IMR-90 (cell line): ENCODE measurements at regions not wholly inside any gene's neighbourhood (a gene's known extent, or its start where the extent isn't known, plus 50 kb on each side); places are given as distances from the start of the nearest gene placed in this dataset.

Experiments used
- ATAC-seq: fragments of 200-7000 bp; cut with Tn5 transposase; 2 replicates; pipeline ENCODE4 v1.9.1; 2020; ENCODE audit warnings: low read depth, mild to moderate bottlenecking, moderate library complexity
- BruUV-seq: library from RNA; stranded (reverse); fragments of 400-500 nt; replicated peaks from 2 replicates; lab custom pipeline; 2021; lab: Mats Ljungman, UMichigan
- CTCF ChIA-PET: fragments of 300-600 bp; formaldehyde crosslinking; extraction: SDS; loops from one replicate; lab custom pipeline; 2021; ENCODE audit warnings: antibody characterized with exemption; lab: Yijun Ruan, JAX
- POLR2A ChIA-PET: fragments of 300-600 bp; sonication (Branson Sonifier 250); formaldehyde crosslinking; loops from one replicate; lab custom pipeline; 2022; ENCODE audit warnings: antibody characterized with exemption; ENCODE audit not compliant: unreplicated experiment; lab: Charles Lee
- DNase-seq: peaks from one replicate; pipeline ENCODE4 v3.0.0; 2013
- H2AFZ ChIP-seq: replicated peaks from 2 replicates; pipeline ENCODE3; 2013; ENCODE audit warnings: low read length, mild to moderate bottlenecking; ENCODE audit not compliant: poor library complexity
- H2AK5ac ChIP-seq: 2 replicates; pipeline ENCODE4 v1.6.1; 2013; ENCODE audit warnings: low read depth, low read length, inconsistent platforms
- H2AK9ac ChIP-seq: replicated peaks from 2 replicates; pipeline ENCODE3; 2013; ENCODE audit warnings: mild to moderate bottlenecking, low read depth, low read length, moderate library complexity; ENCODE audit not compliant: poor library complexity
- H2BK120ac ChIP-seq: 2 replicates; pipeline ENCODE4 v1.6.1; 2013; ENCODE audit warnings: low read depth, low read length, inconsistent platforms
- H2BK15ac ChIP-seq: 3 replicates; pipeline ENCODE4 v1.6.1; 2013; ENCODE audit warnings: low read depth, low read length, inconsistent platforms
- H2BK20ac ChIP-seq: 2 replicates; pipeline ENCODE4 v1.6.1; 2013; ENCODE audit warnings: low read depth, mild to moderate bottlenecking, inconsistent platforms, low read length, moderate library complexity
- H2BK5ac ChIP-seq: 2 replicates; pipeline ENCODE4 v1.6.1; 2013; ENCODE audit warnings: mild to moderate bottlenecking, low read depth, low read length, inconsistent platforms; ENCODE audit not compliant: poor library complexity, severe bottlenecking
- H3K14ac ChIP-seq: replicated peaks from 2 replicates; pipeline ENCODE4 v1.6.1; 2013; ENCODE audit warnings: low read depth, low read length, inconsistent platforms
- H3K18ac ChIP-seq: 2 replicates; pipeline ENCODE4 v1.6.1; 2013; ENCODE audit warnings: low read depth, low read length, control low read depth
- H3K23ac ChIP-seq: 2 replicates; pipeline ENCODE4 v1.6.1; 2013; ENCODE audit warnings: low read depth, low read length, inconsistent platforms
- H3K27ac ChIP-seq: 2 replicates; pipeline ENCODE4 v1.5.1; 2013; ENCODE audit warnings: mild to moderate bottlenecking, control low read depth, low read length; ENCODE audit not compliant: insufficient read depth
- H3K27me3 ChIP-seq: 2 replicates; pipeline ENCODE4 v1.6.1; 2013; ENCODE audit warnings: low read length; ENCODE audit not compliant: control insufficient read depth, insufficient read depth
- H3K36me3 ChIP-seq: 2 replicates; pipeline ENCODE4 v1.6.1; 2013; ENCODE audit warnings: low read length, mixed read lengths; ENCODE audit not compliant: control insufficient read depth, insufficient read depth
- H3K4ac ChIP-seq: 2 replicates; pipeline ENCODE4 v1.6.1; 2013; ENCODE audit warnings: low read depth, low read length, inconsistent platforms
- H3K4me1 ChIP-seq: 2 replicates; pipeline ENCODE4 v1.6.1; 2013; ENCODE audit warnings: low read length, mixed read lengths; ENCODE audit not compliant: control insufficient read depth, insufficient read depth
- H3K4me2 ChIP-seq: 2 replicates; pipeline ENCODE4 v1.6.1; 2013; ENCODE audit warnings: low read depth, mild to moderate bottlenecking, control low read depth, low read length, moderate library complexity
- H3K4me3 ChIP-seq: 2 replicates; pipeline ENCODE4 v1.5.1; 2013; ENCODE audit warnings: low read depth, mild to moderate bottlenecking, control low read depth, low read length, moderate library complexity; ENCODE audit not compliant: insufficient read depth
- H3K56ac ChIP-seq: 2 replicates; pipeline ENCODE4 v1.6.1; 2013; ENCODE audit warnings: low read length, inconsistent platforms; ENCODE audit not compliant: insufficient read depth; ENCODE audit errors: extremely low read depth
- H3K79me1 ChIP-seq, 2 experiments: 2 replicates each; pipeline ENCODE4 v1.6.1; 2013; ENCODE audit warnings: low read length in 2 of 2, inconsistent platforms in 1 of 2, low read depth in 1 of 2
- H3K9ac ChIP-seq: 2 replicates; pipeline ENCODE4 v1.6.1; 2013; ENCODE audit warnings: low read depth, low read length, control low read depth
- H3K9me1 ChIP-seq: 2 replicates; pipeline ENCODE4 v1.6.1; 2013; ENCODE audit warnings: low read length, inconsistent platforms; ENCODE audit not compliant: insufficient read depth
- H3K9me3 ChIP-seq: 2 replicates; pipeline ENCODE4 v1.6.1; 2013; ENCODE audit warnings: low read length; ENCODE audit not compliant: control insufficient read depth, insufficient read depth
- H4K20me1 ChIP-seq: 2 replicates; pipeline ENCODE4 v1.6.1; 2013; ENCODE audit warnings: low read length, inconsistent platforms; ENCODE audit not compliant: insufficient read depth
- H4K5ac ChIP-seq: 2 replicates; pipeline ENCODE4 v1.6.1; 2013; ENCODE audit warnings: mild to moderate bottlenecking, low read depth, low read length, control low read depth
- H4K8ac ChIP-seq, 2 experiments: 2 replicates each; pipeline ENCODE4 v1.6.1; 2013; ENCODE audit warnings: low read depth in 2 of 2, low read length in 2 of 2, control low read depth in 1 of 2, inconsistent platforms in 1 of 2
- H4K91ac ChIP-seq: 2 replicates; pipeline ENCODE4 v1.6.1; 2013; ENCODE audit warnings: low read depth, low read length, inconsistent platforms; ENCODE audit not compliant: insufficient read depth
- BHLHE40 ChIP-seq: fragments of 150-350 bp; IDR thresholded peaks from 2 replicates; pipeline ENCODE4 v1.6.1; 2016; ENCODE audit warnings: mild to moderate bottlenecking, low read depth, low read length
- CEBPB ChIP-seq: IDR thresholded peaks from 2 replicates; pipeline ENCODE4 v1.6.1; 2012; ENCODE audit warnings: low read depth, low read length, improper control_type of control experiment
- CHD1 ChIP-seq: IDR thresholded peaks from 2 replicates; pipeline ENCODE4 v1.6.1; 2012; ENCODE audit warnings: low read depth, low read length, improper control_type of control experiment
- FOS ChIP-seq: fragments of 150-350 bp; IDR thresholded peaks from 2 replicates; pipeline ENCODE4 v1.6.1; 2016; ENCODE audit warnings: low read depth, low read length
- MAFK ChIP-seq: IDR thresholded peaks from 2 replicates; pipeline ENCODE4 v1.6.1; 2012; ENCODE audit warnings: low read depth, low read length, improper control_type of control experiment
- MAZ ChIP-seq: IDR thresholded peaks from 2 replicates; pipeline ENCODE4 v1.6.1; 2012; ENCODE audit warnings: low read depth, mild to moderate bottlenecking, low read length, improper control_type of control experiment, moderate library complexity, borderline replicate concordance
- MXI1 ChIP-seq: IDR thresholded peaks from 2 replicates; pipeline ENCODE4 v1.6.1; 2012; ENCODE audit warnings: low read depth, mild to moderate bottlenecking, low read length, moderate library complexity, borderline replicate concordance
- NFE2L2 ChIP-seq: fragments of 150-350 bp; IDR thresholded peaks from 2 replicates; pipeline ENCODE4 v1.6.1; 2016; ENCODE audit warnings: low read depth, mild to moderate bottlenecking, low read length
- POLR2A ChIP-seq: IDR thresholded peaks from 2 replicates; pipeline ENCODE4 v1.6.1; 2012; ENCODE audit warnings: mild to moderate bottlenecking, low read depth, low read length
- RAD21 ChIP-seq: IDR thresholded peaks from 2 replicates; pipeline ENCODE4 v1.6.1; 2012; ENCODE audit warnings: low read length, improper control_type of control experiment
- RCOR1 ChIP-seq: IDR thresholded peaks from 2 replicates; pipeline ENCODE4 v1.6.1; 2012; ENCODE audit warnings: mild to moderate bottlenecking, low read length, improper control_type of control experiment; ENCODE audit not compliant: insufficient replicate concordance
- RFX5 ChIP-seq: IDR thresholded peaks from 2 replicates; pipeline ENCODE4 v1.8.0; 2012; ENCODE audit warnings: low read depth, mild to moderate bottlenecking, low read length, moderate library complexity
- SMC3 ChIP-seq: fragments of 150-350 bp; IDR thresholded peaks from 2 replicates; pipeline ENCODE4 v1.6.1; 2016; ENCODE audit warnings: low read depth, mild to moderate bottlenecking, antibody characterized with exemption, low read length, moderate library complexity
- WGBS, 2 experiments: methylation state at CpG; one replicate each; pipeline versions ENCODE4 v1.1.5 to v1.1.7; 2013; ENCODE audit warnings: missing lambda C conversion rate in 2 of 2; ENCODE audit not compliant: insufficient read length in 1 of 2; ENCODE audit errors: extremely low coverage in 2 of 2; 5-methylcytosine and 5-hydroxymethylcytosine counted together
- dilution Hi-C: fragments of 300-500 bp; cut with HindIII; formaldehyde crosslinking; loops from one replicate; pipeline ENCODE4 v1.14.3; 2018; ENCODE audit warnings: low sequenced_read_pairs; ENCODE audit not compliant: unreplicated experiment
- in situ Hi-C: fragments of 300-500 bp; cut with MboI; formaldehyde crosslinking; loops from 3 replicates; pipeline ENCODE4 v1.14.3; 2019; ENCODE audit warnings: low sequenced_read_pairs, inconsistent platforms, mixed read lengths
- intact Hi-C: fragments of 100-400 bp; cut with micrococcal nuclease; formaldehyde crosslinking; loops from 2 replicates; pipeline ENCODE4 v1.10.0; 2022
- TF ChIP-seq, protein P1 (sequence below): fragments of 150-350 bp; IDR thresholded peaks from 2 replicates; pipeline ENCODE4 v1.6.1; 2017; ENCODE audit warnings: mild to moderate bottlenecking, antibody characterized with exemption, low read length, low read depth
- TF ChIP-seq, protein P2 (sequence below): conservative IDR thresholded peaks from 2 replicates; pipeline ENCODE4 v1.5.1; 2012; ENCODE audit warnings: mild to moderate bottlenecking, low read depth, low read length, improper control_type of control experiment
- TF ChIP-seq, protein P3 (sequence below): fragments of 150-350 bp; IDR thresholded peaks from 2 replicates; pipeline ENCODE4 v1.6.1; 2016; ENCODE audit warnings: low read depth, mild to moderate bottlenecking, low read length, moderate library complexity, borderline replicate concordance

DNA sequence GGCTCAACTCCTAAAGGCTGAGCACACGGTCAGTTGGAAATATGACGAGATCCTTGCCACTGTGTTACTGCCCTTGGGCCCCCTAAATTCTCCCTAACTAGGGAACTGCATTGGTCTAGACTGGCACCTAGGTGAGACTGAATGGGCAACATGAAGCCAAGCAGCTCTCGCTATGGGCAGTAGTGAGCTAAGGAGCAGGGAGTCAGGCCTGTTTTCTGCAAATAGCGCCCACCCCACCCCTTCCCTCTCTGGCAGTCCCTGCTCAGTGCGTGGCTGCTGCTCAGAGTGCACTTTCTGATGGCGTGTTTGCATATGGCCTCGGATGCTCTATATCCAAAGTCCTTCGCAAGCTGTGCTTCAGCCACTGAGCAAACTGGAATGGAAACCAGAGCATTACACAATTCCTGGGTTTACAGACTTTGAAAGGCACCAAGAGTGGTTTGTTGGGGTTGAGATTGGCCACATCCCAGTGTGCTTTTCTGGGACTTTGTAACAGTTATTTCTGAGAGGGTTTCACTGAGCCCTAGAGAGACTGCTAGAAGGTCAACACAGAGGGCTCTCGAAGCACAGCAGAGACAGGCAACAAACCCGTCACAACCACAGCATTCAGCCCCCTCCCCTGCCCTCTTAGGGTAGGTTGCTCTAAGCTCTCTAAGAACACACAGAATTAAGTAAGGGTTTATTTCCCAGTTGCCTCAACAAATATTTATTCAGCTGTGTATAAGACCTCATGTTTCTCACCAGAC, 419.9 kb downstream of the STK39 start:
- CTCF ChIA-PET, result no interaction called here
- dilution Hi-C loops, result no loop called here
- Histone ChIP-seq H4K5ac (no peak overlapping the region), H3K9me1 (no peaks in the 10 kb centered on the region), H3K9me3 (no peaks in the 10 kb centered on the region), H3K14ac (no peak overlapping the region), H3K79me1 (no peaks in the 10 kb centered on the region), H4K91ac (no peak overlapping the region), H3K27me3 (no peaks in the 10 kb centered on the region), H2AK9ac (no peak overlapping the region), H3K9ac (no peak overlapping the region), H3K56ac (no peak overlapping the region), H4K8ac (no peak overlapping the region), H2BK5ac (no peak overlapping the region), H3K18ac (no peak overlapping the region), H3K4me3 (no peak overlapping the region), H2AFZ (no peak overlapping the region), H3K27ac (no peak overlapping the region), H4K20me1 (no peaks in the 10 kb centered on the region), H3K23ac (no peak overlapping the region), H2BK120ac (no peak overlapping the region), H3K4me1 (no peaks in the 10 kb centered on the region), H3K36me3 (no peaks in the 10 kb centered on the region), H2BK20ac (no peak overlapping the region), H2AK5ac (no peak overlapping the region), H3K4me2 (no peak overlapping the region), H3K4ac (no peak overlapping the region), H2BK15ac (no peak overlapping the region)
- in situ Hi-C loops, result no loop called here
- ATAC-seq (no peak), DNase-seq (no peak)
- POLR2A ChIA-PET, result no interaction called here
- TF ChIP-seq NFE2L2 (no peak), SMC3 (no peak), CHD1 (no peak), MAFK (no peak), MXI1 (no peak), POLR2A (no peak), BHLHE40 (no peak), FOS (no peak), RFX5 (no peak), CEBPB (no peak), MAZ (no peak), RCOR1 (no peak), RAD21 (no peak)
- TF ChIP-seq, protein P1, sequence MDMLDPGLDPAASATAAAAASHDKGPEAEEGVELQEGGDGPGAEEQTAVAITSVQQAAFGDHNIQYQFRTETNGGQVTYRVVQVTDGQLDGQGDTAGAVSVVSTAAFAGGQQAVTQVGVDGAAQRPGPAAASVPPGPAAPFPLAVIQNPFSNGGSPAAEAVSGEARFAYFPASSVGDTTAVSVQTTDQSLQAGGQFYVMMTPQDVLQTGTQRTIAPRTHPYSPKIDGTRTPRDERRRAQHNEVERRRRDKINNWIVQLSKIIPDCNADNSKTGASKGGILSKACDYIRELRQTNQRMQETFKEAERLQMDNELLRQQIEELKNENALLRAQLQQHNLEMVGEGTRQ, result no peak
- TF ChIP-seq, protein P2, sequence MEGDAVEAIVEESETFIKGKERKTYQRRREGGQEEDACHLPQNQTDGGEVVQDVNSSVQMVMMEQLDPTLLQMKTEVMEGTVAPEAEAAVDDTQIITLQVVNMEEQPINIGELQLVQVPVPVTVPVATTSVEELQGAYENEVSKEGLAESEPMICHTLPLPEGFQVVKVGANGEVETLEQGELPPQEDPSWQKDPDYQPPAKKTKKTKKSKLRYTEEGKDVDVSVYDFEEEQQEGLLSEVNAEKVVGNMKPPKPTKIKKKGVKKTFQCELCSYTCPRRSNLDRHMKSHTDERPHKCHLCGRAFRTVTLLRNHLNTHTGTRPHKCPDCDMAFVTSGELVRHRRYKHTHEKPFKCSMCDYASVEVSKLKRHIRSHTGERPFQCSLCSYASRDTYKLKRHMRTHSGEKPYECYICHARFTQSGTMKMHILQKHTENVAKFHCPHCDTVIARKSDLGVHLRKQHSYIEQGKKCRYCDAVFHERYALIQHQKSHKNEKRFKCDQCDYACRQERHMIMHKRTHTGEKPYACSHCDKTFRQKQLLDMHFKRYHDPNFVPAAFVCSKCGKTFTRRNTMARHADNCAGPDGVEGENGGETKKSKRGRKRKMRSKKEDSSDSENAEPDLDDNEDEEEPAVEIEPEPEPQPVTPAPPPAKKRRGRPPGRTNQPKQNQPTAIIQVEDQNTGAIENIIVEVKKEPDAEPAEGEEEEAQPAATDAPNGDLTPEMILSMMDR, result no peak
- TF ChIP-seq, protein P3, sequence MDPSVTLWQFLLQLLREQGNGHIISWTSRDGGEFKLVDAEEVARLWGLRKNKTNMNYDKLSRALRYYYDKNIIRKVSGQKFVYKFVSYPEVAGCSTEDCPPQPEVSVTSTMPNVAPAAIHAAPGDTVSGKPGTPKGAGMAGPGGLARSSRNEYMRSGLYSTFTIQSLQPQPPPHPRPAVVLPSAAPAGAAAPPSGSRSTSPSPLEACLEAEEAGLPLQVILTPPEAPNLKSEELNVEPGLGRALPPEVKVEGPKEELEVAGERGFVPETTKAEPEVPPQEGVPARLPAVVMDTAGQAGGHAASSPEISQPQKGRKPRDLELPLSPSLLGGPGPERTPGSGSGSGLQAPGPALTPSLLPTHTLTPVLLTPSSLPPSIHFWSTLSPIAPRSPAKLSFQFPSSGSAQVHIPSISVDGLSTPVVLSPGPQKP, result no peak
- BruUV-seq, result no TSS peak
- WGBS, 2 experiments, result 78% methylated on average over 5 of the region's 10 CpGs; no CpG with 5 or more reads in 1 of the 2 experiments
- intact Hi-C loops, result no loop called here
